Endothelial cell of umbilical vein (primary cell): ENCODE measurements at regions not wholly inside any gene's neighbourhood (a gene's known extent, or its start where the extent isn't known, plus 50 kb on each side); places are given as distances from the start of the nearest gene placed in this dataset.

Experiments
- BruUV-seq: library from RNA; stranded (reverse); fragments of 400-500 nt; replicated peaks from 2 replicates; lab custom pipeline; 2021; lab: Mats Ljungman, UMichigan
- CTCF ChIA-PET: fragments of 300-600, 350-600 bp; sonication (Branson Sonifier 250); formaldehyde crosslinking; loops from one replicate; lab custom pipeline; 2021; ENCODE audit warnings: antibody characterized with exemption, inconsistent platforms; lab: Charles Lee
- POLR2A ChIA-PET: fragments of 300-600, 350-600 bp; sonication (Branson Sonifier 250); formaldehyde crosslinking; loops from one replicate; lab custom pipeline; 2021; ENCODE audit warnings: antibody characterized with exemption, inconsistent platforms; lab: Charles Lee
- DNase-seq: peaks from one replicate; pipeline ENCODE4 v3.0.0-alpha.2; 2011; ENCODE audit warnings: low read depth, low spot score
- FAIRE-seq: peaks from 2 replicates; lab custom pipeline; 2011; peaks lifted over from hg19 to GRCh38; lab: Jason Lieb, UNC
- H2AFZ ChIP-seq: 2 replicates; pipeline ENCODE4 v1.6.0; 2012; ENCODE audit warnings: low read depth, low read length, control low read depth, inconsistent platforms
- H3K27ac ChIP-seq: 2 replicates; pipeline ENCODE4 v1.5.1; 2011; ENCODE audit warnings: low read depth, mild to moderate bottlenecking, control low read depth, low read length, moderate library complexity; ENCODE audit not compliant: insufficient read depth
- H3K27me3 ChIP-seq, 2 experiments: 2 replicates each; pipeline versions ENCODE4 v1.6.0 to v1.6.1; 2011; ENCODE audit warnings: low read length in 2 of 2, mixed read lengths in 1 of 2; ENCODE audit not compliant: control insufficient read depth in 2 of 2, insufficient read depth in 2 of 2
- H3K36me3 ChIP-seq, 2 experiments: 2 replicates in 1 of 2; 3 replicates in 1 of 2; pipeline ENCODE4 v1.5.1; 2011; ENCODE audit warnings: low read length in 2 of 2, mild to moderate bottlenecking in 1 of 2, moderate library complexity in 1 of 2; ENCODE audit not compliant: control insufficient read depth in 2 of 2, insufficient read depth in 2 of 2; ENCODE audit errors: extremely low read depth in 1 of 2
- H3K4me1 ChIP-seq: 3 replicates; pipeline ENCODE4 v1.5.1; 2011; ENCODE audit warnings: mild to moderate bottlenecking, low read length; ENCODE audit not compliant: control insufficient read depth, insufficient read depth; ENCODE audit errors: extremely low read depth
- H3K4me2 ChIP-seq: 2 replicates; pipeline ENCODE4 v1.6.1; 2011; ENCODE audit warnings: low read length, control low read depth, mixed read lengths; ENCODE audit not compliant: insufficient read depth
- H3K4me3 ChIP-seq, 3 experiments: fragments of 200-600 bp in 1 of 3; sonication (generic), shearing (Covaris generic) in 1 of 3; replicated peaks in 1 of 3; 2 replicates each; pipeline ENCODE4 v1.5.1; 2011 to 2016; ENCODE audit warnings: control low read depth in 3 of 3, low read length in 3 of 3, mild to moderate bottlenecking in 2 of 3, inconsistent platforms in 1 of 3, low read depth in 1 of 3, moderate library complexity in 1 of 3; ENCODE audit not compliant: insufficient read depth in 1 of 3
- H3K79me2 ChIP-seq: 2 replicates; pipeline ENCODE4 v1.6.0; 2012; ENCODE audit warnings: low read length, inconsistent platforms; ENCODE audit not compliant: control insufficient read depth, insufficient read depth
- H3K9ac ChIP-seq: replicated peaks from 2 replicates; pipeline ENCODE3; 2011; ENCODE audit warnings: low read length, control low read depth; ENCODE audit not compliant: insufficient read depth; ENCODE audit errors: extremely low read depth
- H3K9me1 ChIP-seq: replicated peaks from 3 replicates; pipeline ENCODE4 v1.6.0; 2011; ENCODE audit warnings: mild to moderate bottlenecking, low read length; ENCODE audit not compliant: control insufficient read depth, insufficient read depth; ENCODE audit errors: extremely low read depth
- H3K9me3 ChIP-seq: replicated peaks from 2 replicates; pipeline ENCODE4 v1.5.1; 2012; ENCODE audit warnings: low read length, inconsistent platforms; ENCODE audit not compliant: control insufficient read depth, insufficient read depth
- H4K20me1 ChIP-seq: replicated peaks from 2 replicates; pipeline ENCODE3; 2011; ENCODE audit warnings: mild to moderate bottlenecking, low read length; ENCODE audit not compliant: control insufficient read depth, insufficient read depth; ENCODE audit errors: extremely low read depth
- EZH2 ChIP-seq: IDR thresholded peaks from 2 replicates; pipeline ENCODE4 v1.6.1; 2012; ENCODE audit warnings: borderline replicate concordance, low read depth, mild to moderate bottlenecking, moderate library complexity, low read length, inconsistent platforms; ENCODE audit not compliant: severe bottlenecking
- FOS ChIP-seq: IDR thresholded peaks from 2 replicates; pipeline ENCODE4 v1.6.1; 2011; ENCODE audit warnings: mild to moderate bottlenecking, low read length, moderate library complexity, borderline replicate concordance; ENCODE audit not compliant: insufficient read depth
- GATA2 ChIP-seq: IDR thresholded peaks from 2 replicates; pipeline ENCODE4 v1.7.0; 2011; ENCODE audit warnings: low read depth, mild to moderate bottlenecking, moderate library complexity, mixed read lengths, low read length; ENCODE audit not compliant: insufficient read length, insufficient read depth
- JUN ChIP-seq: IDR thresholded peaks from 2 replicates; pipeline ENCODE4 v1.6.1; 2011; ENCODE audit warnings: borderline replicate concordance, low read depth; ENCODE audit not compliant: insufficient read length, insufficient read depth
- MYC ChIP-seq: IDR thresholded peaks from one replicate; pipeline ENCODE4 v1.6.1; 2011; ENCODE audit warnings: mild to moderate bottlenecking, low read depth, low read length
- POLR2A ChIP-seq: IDR thresholded peaks from 2 replicates; pipeline ENCODE4 v1.6.1; 2012; ENCODE audit warnings: low read depth, mild to moderate bottlenecking, control low read depth, low read length
- POLR2AphosphoS5 ChIP-seq: IDR thresholded peaks from 2 replicates; pipeline ENCODE4 v1.6.1; 2012; ENCODE audit warnings: low read depth, mild to moderate bottlenecking, control low read depth, low read length, moderate library complexity; ENCODE audit not compliant: insufficient read depth
- dilution Hi-C: fragments of 300-500 bp; cut with MboI; formaldehyde crosslinking; loops from one replicate; pipeline ENCODE4 v1.15.0; 2019; ENCODE audit warnings: low sequenced_read_pairs; ENCODE audit not compliant: extremely low pct_ligation_motif_present
- intact Hi-C: fragments of 100-400 bp; cut with micrococcal nuclease; formaldehyde crosslinking; loops from one replicate; pipeline ENCODE4 v1.10.0; 2022
- TF ChIP-seq, protein P1 (sequence below): IDR thresholded peaks from 2 replicates; pipeline ENCODE4 v1.6.1; 2011; ENCODE audit not compliant: insufficient read depth, insufficient read length
- TF ChIP-seq, protein P2 (sequence below), 2 donors: IDR thresholded peaks; 1 replicate in 1 of 2; 2 replicates in 1 of 2; pipeline ENCODE4 v1.5.1; 2011; ENCODE audit warnings: low read length in 2 of 2, mild to moderate bottlenecking in 2 of 2, moderate library complexity in 2 of 2, control low read depth in 1 of 2, inconsistent platforms in 1 of 2, low read depth in 1 of 2; ENCODE audit not compliant: insufficient read depth in 1 of 2; ENCODE audit errors: extremely low read depth in 1 of 2

DNA sequence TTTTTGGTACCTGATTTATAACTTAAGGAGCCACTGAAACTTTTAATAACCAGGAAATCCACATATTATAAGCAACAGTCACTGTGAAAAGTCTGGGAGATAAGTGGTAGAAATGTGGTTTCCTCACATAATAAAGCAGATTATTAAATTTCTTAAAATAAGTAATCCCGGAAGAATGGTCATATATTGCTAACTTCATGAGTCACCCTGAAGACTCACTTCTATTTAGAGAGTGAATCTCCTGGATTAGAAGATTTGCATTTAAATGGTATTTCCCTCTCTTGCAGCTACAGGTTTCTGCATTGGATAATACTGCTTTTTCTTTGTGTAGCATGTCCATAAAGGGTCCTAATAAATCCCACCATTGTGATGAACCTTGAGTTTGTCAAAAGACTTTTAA is 1286.8 kb upstream of the CDH8 start:
- Histone ChIP-seq H3K4me2 (no peak overlapping the region), H3K9ac (no peak overlapping the region), H3K9me1 (no peaks in the 10 kb centered on the region), H2AFZ (no peak overlapping the region), H3K9me3 (no peaks in the 10 kb centered on the region), H3K4me3 (no peak overlapping the region), H3K27ac (no peak overlapping the region), H3K79me2 (no peaks in the 10 kb centered on the region), H4K20me1 (no peaks in the 10 kb centered on the region), H3K27me3 (no peaks in the 10 kb centered on the region), H3K4me1 (no peaks in the 10 kb centered on the region), H3K36me3 (no peaks in the 10 kb centered on the region)
- intact Hi-C loops (no loop called here), dilution Hi-C loops (no loop called here)
- DNase-seq (no peak), FAIRE-seq (no peak)
- TF ChIP-seq EZH2 (no peak), FOS (no peak)
- BruUV-seq: no TSS peak
- POLR2A ChIA-PET: no interaction called here
- CTCF ChIA-PET: no interaction called here

DNA sequence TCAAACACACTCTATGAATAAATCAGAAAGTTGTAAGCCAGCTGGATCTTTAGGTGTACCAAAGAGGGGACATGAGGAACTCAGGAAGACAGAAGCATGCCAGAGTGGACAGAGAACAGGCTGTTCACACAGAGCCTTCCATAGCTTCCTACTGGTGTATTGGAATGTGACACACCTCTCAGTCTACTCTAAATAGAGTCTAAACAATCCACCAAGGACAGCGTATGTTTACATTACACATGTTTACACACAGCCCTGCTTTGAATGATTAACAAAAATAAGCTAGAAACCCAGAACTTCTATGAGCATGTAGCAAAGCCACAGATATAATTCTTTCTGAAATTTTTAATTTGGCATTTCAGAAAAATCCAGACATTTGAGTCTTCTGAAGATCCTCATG is 1279.0 kb upstream of the CDH8 start:
- no peaks in the 10 kb centered on the region for H3K9me1 ChIP-seq
- no peaks in the 10 kb centered on the region for H3K36me3 ChIP-seq
- BruUV-seq: no TSS peak
- no peak overlapping the region for H3K4me3 ChIP-seq
- no peaks in the 10 kb centered on the region for H4K20me1 ChIP-seq
- no peak overlapping the region for H3K9ac ChIP-seq
- TF ChIP-seq POLR2A (no peak), MYC (no peak), JUN (no peak), EZH2 (no peak), GATA2 (no peak), POLR2AphosphoS5 (no peak), FOS (no peak)
- TF ChIP-seq, protein P1, sequence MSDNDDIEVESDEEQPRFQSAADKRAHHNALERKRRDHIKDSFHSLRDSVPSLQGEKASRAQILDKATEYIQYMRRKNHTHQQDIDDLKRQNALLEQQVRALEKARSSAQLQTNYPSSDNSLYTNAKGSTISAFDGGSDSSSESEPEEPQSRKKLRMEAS: no peak
- TF ChIP-seq, protein P2, sequence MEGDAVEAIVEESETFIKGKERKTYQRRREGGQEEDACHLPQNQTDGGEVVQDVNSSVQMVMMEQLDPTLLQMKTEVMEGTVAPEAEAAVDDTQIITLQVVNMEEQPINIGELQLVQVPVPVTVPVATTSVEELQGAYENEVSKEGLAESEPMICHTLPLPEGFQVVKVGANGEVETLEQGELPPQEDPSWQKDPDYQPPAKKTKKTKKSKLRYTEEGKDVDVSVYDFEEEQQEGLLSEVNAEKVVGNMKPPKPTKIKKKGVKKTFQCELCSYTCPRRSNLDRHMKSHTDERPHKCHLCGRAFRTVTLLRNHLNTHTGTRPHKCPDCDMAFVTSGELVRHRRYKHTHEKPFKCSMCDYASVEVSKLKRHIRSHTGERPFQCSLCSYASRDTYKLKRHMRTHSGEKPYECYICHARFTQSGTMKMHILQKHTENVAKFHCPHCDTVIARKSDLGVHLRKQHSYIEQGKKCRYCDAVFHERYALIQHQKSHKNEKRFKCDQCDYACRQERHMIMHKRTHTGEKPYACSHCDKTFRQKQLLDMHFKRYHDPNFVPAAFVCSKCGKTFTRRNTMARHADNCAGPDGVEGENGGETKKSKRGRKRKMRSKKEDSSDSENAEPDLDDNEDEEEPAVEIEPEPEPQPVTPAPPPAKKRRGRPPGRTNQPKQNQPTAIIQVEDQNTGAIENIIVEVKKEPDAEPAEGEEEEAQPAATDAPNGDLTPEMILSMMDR (IDR thresholded peaks at IDR 0.05; ENCODE audit: extremely low read depth in 1 of 2, insufficient read depth in 1 of 2, low read depth in 1 of 2, low read length in 2 of 2): no peak
- intact Hi-C loops (no loop called here), dilution Hi-C loops (no loop called here)
- POLR2A ChIA-PET: no interaction called here
- H3K27me3 ChIP-seq: no peaks in the 10 kb centered on the region
- H3K27ac ChIP-seq: no peak overlapping the region
- DNase-seq: no peak
- H3K79me2 ChIP-seq: no peaks in the 10 kb centered on the region
- CTCF ChIA-PET: no interaction called here
- no peaks in the 10 kb centered on the region for H3K4me1 ChIP-seq
- no peak overlapping the region for H3K4me2 ChIP-seq
- no peak overlapping the region for H2AFZ ChIP-seq
- no peak for FAIRE-seq
- no peaks in the 10 kb centered on the region for H3K9me3 ChIP-seq
